Lower leg skin (tissue), 4 donors: ENCODE measurements at regions not wholly inside any gene's neighbourhood (a gene's known extent, or its start where the extent isn't known, plus 50 kb on each side); places are given as distances from the start of the nearest gene placed in this dataset.

Experiments
- DNase-seq, 2 donors: peaks; one replicate each; pipeline ENCODE4 v3.0.0-alpha.2; 2019; ENCODE audit warnings: low spot score in 2 of 2
- H3K4me3 ChIP-seq: fragments of 200-600 bp; sonication (generic); 2 replicates; pipeline ENCODE4 v1.5.1; 2017; ENCODE audit warnings: mild to moderate bottlenecking, low read depth; ENCODE audit not compliant: poor library complexity, severe bottlenecking
- POLR2A ChIP-seq, 2 donors: fragments of 450-650 bp; IDR thresholded peaks; one replicate each; pipeline ENCODE4 v1.6.1; 2016 to 2017; ENCODE audit warnings: antibody characterized with exemption in 2 of 2, mild to moderate bottlenecking in 1 of 2, moderate library complexity in 1 of 2
- WGBS, 2 donors: methylation state at CpG; one replicate each; pipeline ENCODE4 v1.1.5; 2018; 5-methylcytosine and 5-hydroxymethylcytosine counted together
- intact Hi-C: fragments of 100-400 bp; cut with DNase I; formaldehyde crosslinking; loops from one replicate; pipeline ENCODE4 v1.15.0; 2023; ENCODE audit warnings: low total_unique reads
- TF ChIP-seq, protein P1 (sequence below), 3 donors: fragments of 450-650 bp; IDR thresholded peaks; one replicate each; pipeline ENCODE4 v1.5.1; 2016; ENCODE audit warnings: antibody characterized with exemption in 3 of 3, mild to moderate bottlenecking in 3 of 3, moderate library complexity in 2 of 3

DNA sequence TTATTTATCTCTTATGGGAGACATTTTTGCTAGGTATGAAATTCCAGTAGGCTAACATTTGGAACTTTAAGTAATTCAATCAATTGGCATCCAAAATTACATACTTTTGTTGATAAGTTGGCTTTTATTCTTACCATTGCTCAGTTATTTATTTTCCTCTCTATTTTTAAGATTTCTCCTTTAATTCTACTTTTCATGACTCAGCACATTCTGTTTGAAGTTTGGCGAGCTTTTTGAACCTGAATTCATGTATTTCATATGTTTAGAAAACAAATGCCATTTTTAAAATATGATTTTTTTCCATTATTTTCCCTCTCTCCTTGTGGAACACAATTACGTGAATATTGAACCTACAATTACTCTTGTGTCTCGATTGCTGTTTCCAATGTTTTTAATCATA lies 2896.3 kb upstream of the PCDH20 start:
- H3K4me3 ChIP-seq, result no peak overlapping the region
- DNase-seq, result no peak
- WGBS, 2 donors, result 85 to 89% methylated on average over 3 of the region's 3 CpGs
- intact Hi-C loops, result no loop called here
- no peak for TF ChIP-seq POLR2A (IDR thresholded peaks at IDR 0.05)
- TF ChIP-seq, protein P1, sequence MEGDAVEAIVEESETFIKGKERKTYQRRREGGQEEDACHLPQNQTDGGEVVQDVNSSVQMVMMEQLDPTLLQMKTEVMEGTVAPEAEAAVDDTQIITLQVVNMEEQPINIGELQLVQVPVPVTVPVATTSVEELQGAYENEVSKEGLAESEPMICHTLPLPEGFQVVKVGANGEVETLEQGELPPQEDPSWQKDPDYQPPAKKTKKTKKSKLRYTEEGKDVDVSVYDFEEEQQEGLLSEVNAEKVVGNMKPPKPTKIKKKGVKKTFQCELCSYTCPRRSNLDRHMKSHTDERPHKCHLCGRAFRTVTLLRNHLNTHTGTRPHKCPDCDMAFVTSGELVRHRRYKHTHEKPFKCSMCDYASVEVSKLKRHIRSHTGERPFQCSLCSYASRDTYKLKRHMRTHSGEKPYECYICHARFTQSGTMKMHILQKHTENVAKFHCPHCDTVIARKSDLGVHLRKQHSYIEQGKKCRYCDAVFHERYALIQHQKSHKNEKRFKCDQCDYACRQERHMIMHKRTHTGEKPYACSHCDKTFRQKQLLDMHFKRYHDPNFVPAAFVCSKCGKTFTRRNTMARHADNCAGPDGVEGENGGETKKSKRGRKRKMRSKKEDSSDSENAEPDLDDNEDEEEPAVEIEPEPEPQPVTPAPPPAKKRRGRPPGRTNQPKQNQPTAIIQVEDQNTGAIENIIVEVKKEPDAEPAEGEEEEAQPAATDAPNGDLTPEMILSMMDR (IDR thresholded peaks at IDR 0.05), result no peak

DNA sequence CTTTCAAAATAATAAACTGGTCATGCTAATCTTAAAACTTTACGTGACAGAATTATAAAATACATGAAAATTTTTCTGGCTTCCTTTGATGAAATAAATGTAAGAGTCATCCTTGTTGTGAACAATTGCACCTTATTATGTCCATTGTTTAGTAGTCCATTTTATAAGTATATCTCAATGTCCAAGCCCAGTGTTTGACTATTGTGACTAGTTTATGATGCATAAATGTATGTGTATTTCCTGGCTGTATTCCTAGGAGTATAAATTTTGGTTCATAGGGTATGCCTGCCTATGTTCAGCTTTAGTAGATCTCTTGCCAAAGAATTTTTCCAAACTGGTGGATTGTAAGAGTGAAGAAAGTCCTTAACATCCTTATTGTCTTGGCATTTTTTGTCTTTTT lies 2895.5 kb upstream of the PCDH20 start:
- DNase-seq, result no peak
- WGBS, 2 donors, result 89% methylated on average over 1 of the region's 1 CpG
- no peak overlapping the region for H3K4me3 ChIP-seq
- TF ChIP-seq POLR2A (IDR thresholded peaks at IDR 0.05), result no peak
- TF ChIP-seq, protein P1 (IDR thresholded peaks at IDR 0.05), result no peak
- intact Hi-C loops, result no loop called here

DNA sequence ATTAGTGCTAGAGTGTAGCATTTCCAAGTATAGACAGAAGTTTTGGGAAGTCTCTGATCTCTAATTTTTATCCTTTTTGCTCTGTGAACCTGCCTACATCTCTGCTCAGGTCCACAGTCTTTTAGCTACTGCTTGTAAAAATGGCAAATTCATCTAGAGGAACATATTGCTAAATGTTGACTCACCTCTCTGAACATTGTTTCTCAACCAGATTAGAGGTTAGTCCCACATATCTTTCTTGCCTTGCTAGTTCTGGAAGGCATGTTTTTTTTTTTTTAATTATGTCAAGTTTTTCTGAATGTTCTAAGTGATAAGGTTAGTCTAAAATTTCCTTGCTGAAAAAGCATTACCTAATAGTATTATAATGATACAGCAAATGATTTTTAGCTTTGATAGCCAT lies 2889.6 kb upstream of the PCDH20 start:
- no peak for DNase-seq
- intact Hi-C loops, result no loop called here
- H3K4me3 ChIP-seq, result no peak overlapping the region
- no peak for TF ChIP-seq POLR2A (IDR thresholded peaks at IDR 0.05)
- TF ChIP-seq, protein P1 (IDR thresholded peaks at IDR 0.05), result no peak

DNA sequence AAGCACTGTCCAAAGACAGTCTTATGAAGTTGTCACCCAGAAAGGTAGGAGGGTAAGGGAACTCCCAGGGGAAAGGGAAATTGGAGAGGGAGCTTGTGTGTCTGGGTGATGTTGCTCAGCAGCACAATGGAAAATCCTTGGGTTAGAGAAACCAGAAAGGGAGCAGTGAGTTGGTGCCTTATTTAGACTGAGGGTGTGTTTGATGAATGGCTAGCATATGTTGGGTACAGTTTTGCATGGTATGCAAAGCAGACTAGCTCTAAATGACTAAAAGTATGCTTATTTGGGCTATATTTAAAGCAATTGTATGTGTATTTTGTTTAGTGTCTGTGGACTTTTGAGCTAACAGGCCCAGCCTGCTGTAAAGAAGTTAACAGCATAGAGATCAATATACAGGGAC lies 2884.6 kb upstream of the PCDH20 start:
- no peak for DNase-seq
- H3K4me3 ChIP-seq, result no peak overlapping the region
- intact Hi-C loops, result no loop called here
- TF ChIP-seq, protein P1 (IDR thresholded peaks at IDR 0.05), result no peak
- no peak for TF ChIP-seq POLR2A (IDR thresholded peaks at IDR 0.05)

DNA sequence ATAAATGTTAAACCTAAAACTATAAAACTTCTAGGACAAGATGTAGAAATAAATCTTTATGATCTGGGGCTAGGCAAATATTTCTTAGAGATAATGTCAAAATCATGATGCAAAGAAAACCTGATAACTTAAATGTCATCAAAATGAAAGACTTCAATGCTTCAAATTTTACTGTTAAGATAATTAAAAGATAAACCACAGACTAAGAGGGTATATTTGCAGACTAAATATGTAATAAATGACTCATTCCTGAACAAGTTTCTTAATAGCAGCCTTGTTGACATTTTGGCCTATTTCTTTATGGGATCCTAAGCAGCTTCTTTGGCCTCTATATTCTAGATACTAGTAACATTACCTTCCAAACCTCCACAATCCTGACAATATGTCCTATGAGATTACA lies 2878.3 kb upstream of the PCDH20 start:
- TF ChIP-seq POLR2A (IDR thresholded peaks at IDR 0.05), result no peak
- TF ChIP-seq, protein P1 (IDR thresholded peaks at IDR 0.05), result no peak
- DNase-seq, result no peak
- no peak overlapping the region for H3K4me3 ChIP-seq
- intact Hi-C loops, result no loop called here

DNA sequence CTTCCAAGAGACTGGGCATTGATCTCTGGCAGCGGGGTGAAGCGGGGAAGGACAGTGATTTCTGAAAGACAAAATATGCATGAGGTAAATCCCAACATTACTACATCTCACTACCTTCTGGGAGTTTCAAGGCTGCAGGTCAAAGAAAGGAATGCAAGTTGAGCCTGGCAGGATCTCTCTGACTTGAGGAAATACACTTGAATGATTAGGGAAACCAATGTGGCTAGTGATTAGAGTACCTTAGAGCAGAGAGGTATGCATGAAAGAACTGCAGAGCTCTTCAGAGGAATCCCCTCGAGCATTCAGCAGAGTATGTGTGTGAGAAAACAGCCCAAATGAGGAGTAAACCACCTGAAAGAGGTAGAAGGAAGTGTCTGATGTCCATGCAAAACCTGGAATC lies 2874.1 kb upstream of the PCDH20 start:
- H3K4me3 ChIP-seq, result no peak overlapping the region
- 76 to 79% methylated on average over 3 of the region's 3 CpGs for WGBS, 2 donors
- TF ChIP-seq, protein P1 (IDR thresholded peaks at IDR 0.05), result no peak
- TF ChIP-seq POLR2A (IDR thresholded peaks at IDR 0.05), result no peak
- DNase-seq, result no peak
- intact Hi-C loops, result no loop called here
